ENCODE measurements at regions not wholly inside any gene's neighbourhood (a gene's known extent, or its start where the extent isn't known, plus 50 kb on each side); places are given as distances from the start of the nearest gene placed in this dataset.

GRCh38 chrX:137401092-137401491 lies 164.8 kb upstream of the ZIC3 start:
- no peaks in the 10 kb centered on the region for H3K36me3 ChIP-seq
- no peaks in the 10 kb centered on the region for H3K9me3 ChIP-seq
- no peak overlapping the region for H3K27ac ChIP-seq
- no peak for TF ChIP-seq POLR2A (IDR thresholded peaks at IDR 0.05)
- TF ChIP-seq POLR2AphosphoS5 (IDR thresholded peaks at IDR 0.05; ENCODE audit: insufficient read depth in 1 of 2, low read depth in 1 of 2), result no peak
- no peak for TF ChIP-seq CTCF (IDR thresholded peaks at IDR 0.05)
- no peaks in the 10 kb centered on the region for H3K4me1 ChIP-seq
- intact Hi-C loops (cut with DNase I), result no loop called here
- no peak for DNase-seq (ENCODE audit: extremely low spot score in 2 of 2)
- H3K27me3 ChIP-seq, result no peaks in the 10 kb centered on the region
- no peak overlapping the region for H3K4me3 ChIP-seq

- no peaks in the 10 kb centered on the region for H3K9me3 ChIP-seq
- TF ChIP-seq POLR2AphosphoS5 (IDR thresholded peaks at IDR 0.05; ENCODE audit: insufficient read depth in 1 of 2, low read depth in 1 of 2) (no peak), CTCF (IDR thresholded peaks at IDR 0.05) (no peak), POLR2A (IDR thresholded peaks at IDR 0.05) (no peak)
- intact Hi-C loops (cut with DNase I), result no loop called here
Observed at GRCh38 chrX:137387646-137388045, 178.3 kb upstream of the ZIC3 start.

GRCh38 chrX:137366018-137366633 lies 199.8 kb upstream of the ZIC3 start:
- no peaks in the 10 kb centered on the region for H3K9me3 ChIP-seq
- H3K4me1 ChIP-seq, result no peaks in the 10 kb centered on the region
- H3K27me3 ChIP-seq, result no peaks in the 10 kb centered on the region
- no peaks in the 10 kb centered on the region for H3K36me3 ChIP-seq
- no peak for DNase-seq (ENCODE audit: extremely low spot score in 2 of 2)
- H3K4me3 ChIP-seq, result no peak overlapping the region
- H3K27ac ChIP-seq, result no peak overlapping the region
- TF ChIP-seq POLR2A (IDR thresholded peaks at IDR 0.05) (no peak), POLR2AphosphoS5 (IDR thresholded peaks at IDR 0.05; ENCODE audit: insufficient read depth in 1 of 2, low read depth in 1 of 2) (no peak), CTCF (IDR thresholded peaks at IDR 0.05) (no peak)
- intact Hi-C loops (cut with DNase I), result no loop called here

More at GRCh38 chrX:137387646-137388045, 178.3 kb upstream of the ZIC3 start:
- H3K36me3 ChIP-seq, result no peaks in the 10 kb centered on the region
- H3K27me3 ChIP-seq, result no peaks in the 10 kb centered on the region
- H3K27ac ChIP-seq, result no peak overlapping the region
- no peak for DNase-seq (ENCODE audit: extremely low spot score in 2 of 2)
- H3K4me1 ChIP-seq, result no peaks in the 10 kb centered on the region
- no peak overlapping the region for H3K4me3 ChIP-seq

GRCh38 chrX:137363559-137363958 lies 202.4 kb upstream of the ZIC3 start:
- Histone ChIP-seq H3K27me3 (no peaks in the 10 kb centered on the region), H3K27ac (no peak overlapping the region), H3K36me3 (no peaks in the 10 kb centered on the region), H3K9me3 (no peaks in the 10 kb centered on the region), H3K4me3 (no peak overlapping the region), H3K4me1 (no peaks in the 10 kb centered on the region)
- DNase-seq (ENCODE audit: extremely low spot score in 2 of 2), result no peak
- intact Hi-C loops (cut with DNase I), result no loop called here
- TF ChIP-seq POLR2A (IDR thresholded peaks at IDR 0.05), result no peak
- no peak for TF ChIP-seq POLR2AphosphoS5 (IDR thresholded peaks at IDR 0.05; ENCODE audit: insufficient read depth in 1 of 2, low read depth in 1 of 2)
- TF ChIP-seq CTCF (IDR thresholded peaks at IDR 0.05), result no peak

GRCh38 chrX:137362583-137362982 lies 203.3 kb upstream of the ZIC3 start:
- intact Hi-C loops (cut with DNase I), result no loop called here
- Histone ChIP-seq H3K36me3 (no peaks in the 10 kb centered on the region), H3K4me3 (no peak overlapping the region), H3K27ac (no peak overlapping the region), H3K27me3 (no peaks in the 10 kb centered on the region), H3K9me3 (no peaks in the 10 kb centered on the region), H3K4me1 (no peaks in the 10 kb centered on the region)
- no peak for DNase-seq (ENCODE audit: extremely low spot score in 2 of 2)
- TF ChIP-seq POLR2AphosphoS5 (IDR thresholded peaks at IDR 0.05; ENCODE audit: insufficient read depth in 1 of 2, low read depth in 1 of 2) (no peak), CTCF (IDR thresholded peaks at IDR 0.05) (no peak), POLR2A (IDR thresholded peaks at IDR 0.05) (no peak)
